T-helper 2 cell treated with Interferon-gamma antibody and Interleukin-4, amounts not matched to agents 5 μg/mL and 100 μg/mL, for 36 hours (primary cell): ENCODE measurements at regions not wholly inside any gene's neighbourhood (a gene's known extent, or its start where the extent isn't known, plus 50 kb on each side); places are given as distances from the start of the nearest gene placed in this dataset.

ENCODE experiments used
- DNase-seq: peaks from one replicate; pipeline ENCODE4 v3.0.0; 2021; ENCODE audit warnings: low spot score
- H3K27ac Mint-ChIP-seq: one replicate; pipeline ENCODE4 v1.8.0; 2021; ENCODE audit warnings: mild to moderate bottlenecking, mixed read lengths
- H3K27me3 Mint-ChIP-seq: one replicate; pipeline ENCODE4 v1.8.0; 2021; ENCODE audit warnings: low read depth, mixed read lengths
- H3K36me3 Mint-ChIP-seq: one replicate; pipeline ENCODE4 v1.8.0; 2021; ENCODE audit warnings: low read depth, mixed read lengths
- H3K4me1 Mint-ChIP-seq: one replicate; pipeline ENCODE4 v1.8.0; 2021; ENCODE audit warnings: low read depth, mixed read lengths
- H3K4me3 Mint-ChIP-seq: one replicate; pipeline ENCODE4 v1.8.0; 2022; ENCODE audit warnings: mild to moderate bottlenecking, moderate library complexity, mixed read lengths
- H3K9me3 Mint-ChIP-seq: one replicate; pipeline ENCODE4 v1.8.0; 2021; ENCODE audit warnings: mixed read lengths

DNA sequence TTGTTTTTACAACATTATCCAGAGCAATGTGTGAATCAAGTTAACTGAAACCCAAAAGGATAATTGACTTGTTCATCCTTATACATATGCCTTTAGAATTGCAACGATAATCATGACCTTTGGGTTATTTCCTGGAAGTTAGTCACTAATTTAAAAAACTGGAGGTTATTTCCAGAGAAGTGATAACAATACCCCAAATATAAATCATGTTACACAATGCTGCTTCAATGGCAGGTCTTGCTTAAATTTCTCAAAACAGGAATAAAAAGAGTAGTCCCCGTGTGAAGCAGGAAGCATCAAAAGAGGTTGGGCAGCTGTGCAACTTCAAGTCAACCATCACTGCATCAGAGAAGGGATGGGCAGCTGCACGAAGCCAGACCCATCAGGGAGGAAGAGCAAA lies 134.4 kb downstream of the EFNB2 start:
- Mint-ChIP-seq H3K36me3 (no peaks in the 10 kb centered on the region), H3K27me3 (peaks cover 3% of the 10 kb centered on the region), H3K4me1 (no peaks in the 10 kb centered on the region), H3K9me3 (no peaks in the 10 kb centered on the region), H3K4me3 (no peak overlapping the region), H3K27ac (no peak overlapping the region)
- DNase-seq = no peak

DNA sequence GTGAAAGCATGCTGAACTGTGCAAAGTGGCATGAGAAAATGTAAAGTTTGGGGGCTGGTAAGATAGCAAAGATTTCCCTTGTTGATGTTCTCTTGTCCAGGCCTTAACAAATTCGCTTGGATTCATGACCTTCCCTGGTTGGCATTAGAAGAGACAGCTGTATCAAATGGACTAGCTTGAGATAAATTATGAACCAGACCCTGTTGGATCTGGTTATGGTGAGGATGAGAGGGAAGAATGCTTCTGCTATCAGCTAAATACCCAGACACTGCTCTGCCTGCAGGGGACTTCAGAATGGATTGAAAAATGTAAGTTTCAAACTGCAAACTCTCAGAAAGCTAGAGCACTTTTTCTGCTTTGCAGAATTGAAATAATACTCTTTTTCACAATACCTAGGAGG lies 135.2 kb downstream of the EFNB2 start:
- DNase-seq = no peak
- peaks cover 3% of the 10 kb centered on the region for H3K27me3 Mint-ChIP-seq
- H3K4me1 Mint-ChIP-seq = no peaks in the 10 kb centered on the region
- no peaks in the 10 kb centered on the region for H3K9me3 Mint-ChIP-seq
- no peak overlapping the region for H3K4me3 Mint-ChIP-seq
- H3K27ac Mint-ChIP-seq = no peak overlapping the region
- H3K36me3 Mint-ChIP-seq = no peaks in the 10 kb centered on the region

- no peaks in the 10 kb centered on the region for H3K4me1 Mint-ChIP-seq
Observed at GRCh38 chr13:106398289-106398688, 137.2 kb downstream of the EFNB2 start.

DNA sequence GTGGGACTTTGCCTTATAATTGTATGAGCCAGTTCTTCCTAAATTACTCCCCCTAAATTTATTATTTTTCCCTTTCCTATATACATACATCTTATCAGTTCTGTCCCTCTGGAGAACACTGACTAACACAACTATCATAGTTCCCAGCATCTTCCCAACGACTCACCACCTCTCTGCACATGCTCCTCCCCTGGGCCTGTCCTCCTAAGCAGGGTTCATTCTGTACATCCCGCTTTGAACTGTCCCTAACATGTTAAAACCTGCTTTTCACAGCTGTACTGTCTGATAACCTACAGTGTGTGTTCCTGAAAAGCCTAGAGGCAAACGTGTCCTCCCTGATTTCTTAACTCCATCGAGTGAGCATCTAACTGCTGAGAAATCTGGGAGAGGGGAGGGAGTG lies 141.7 kb downstream of the EFNB2 start:
- Mint-ChIP-seq H3K36me3 (no peaks in the 10 kb centered on the region), H3K27me3 (no peaks in the 10 kb centered on the region), H3K27ac (no peak overlapping the region), H3K4me3 (no peak overlapping the region), H3K9me3 (no peaks in the 10 kb centered on the region), H3K4me1 (no peaks in the 10 kb centered on the region)
- DNase-seq = no peak

More at GRCh38 chr13:106398289-106398688, 137.2 kb downstream of the EFNB2 start:
- H3K27me3 Mint-ChIP-seq = peaks cover 3% of the 10 kb centered on the region
- H3K9me3 Mint-ChIP-seq = no peaks in the 10 kb centered on the region
- no peaks in the 10 kb centered on the region for H3K36me3 Mint-ChIP-seq
- no peak overlapping the region for H3K4me3 Mint-ChIP-seq
- no peak for DNase-seq
- H3K27ac Mint-ChIP-seq = no peak overlapping the region

DNA sequence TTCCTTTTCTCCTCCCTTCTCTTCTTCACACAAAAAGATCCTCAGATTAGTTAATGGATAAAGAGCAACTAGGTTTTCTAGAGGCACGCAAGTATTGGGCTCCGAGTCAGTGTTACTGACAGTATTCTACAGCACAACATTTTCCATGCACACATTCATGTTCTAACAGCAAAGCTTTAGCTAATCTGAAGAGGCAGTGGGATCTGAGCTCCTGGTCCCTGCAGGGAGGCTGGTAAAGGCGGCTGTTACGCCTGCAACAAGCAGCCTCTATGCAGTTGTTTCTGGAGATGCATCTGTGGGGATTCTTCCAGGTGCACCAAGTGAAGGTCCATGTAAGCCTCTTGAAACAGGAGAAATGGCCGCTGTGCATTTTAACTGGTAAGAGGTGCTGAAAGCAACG lies 143.8 kb downstream of the EFNB2 start:
- H3K27me3 Mint-ChIP-seq = no peaks in the 10 kb centered on the region
- no peak overlapping the region for H3K4me3 Mint-ChIP-seq
- H3K9me3 Mint-ChIP-seq = no peaks in the 10 kb centered on the region
- DNase-seq = no peak
- H3K4me1 Mint-ChIP-seq = no peaks in the 10 kb centered on the region
- H3K27ac Mint-ChIP-seq = no peak overlapping the region
- no peaks in the 10 kb centered on the region for H3K36me3 Mint-ChIP-seq

GRCh38 chr13:106391271-106391670 lies 144.2 kb downstream of the EFNB2 start:
- H3K27ac Mint-ChIP-seq = no peak overlapping the region
- no peaks in the 10 kb centered on the region for H3K9me3 Mint-ChIP-seq
- no peaks in the 10 kb centered on the region for H3K4me1 Mint-ChIP-seq
- H3K27me3 Mint-ChIP-seq = no peaks in the 10 kb centered on the region
- DNase-seq = no peak
- H3K4me3 Mint-ChIP-seq = no peak overlapping the region
- no peaks in the 10 kb centered on the region for H3K36me3 Mint-ChIP-seq

GRCh38 chr13:106390367-106390766 lies 145.1 kb downstream of the EFNB2 start:
- Mint-ChIP-seq H3K27me3 (no peaks in the 10 kb centered on the region), H3K27ac (no peak overlapping the region), H3K36me3 (no peaks in the 10 kb centered on the region), H3K9me3 (no peaks in the 10 kb centered on the region), H3K4me3 (no peak overlapping the region), H3K4me1 (no peaks in the 10 kb centered on the region)
- DNase-seq = no peak

- H3K9me3 Mint-ChIP-seq = no peaks in the 10 kb centered on the region
- no peaks in the 10 kb centered on the region for H3K4me1 Mint-ChIP-seq
- DNase-seq = no peak
- no peak overlapping the region for H3K4me3 Mint-ChIP-seq
- no peak overlapping the region for H3K27ac Mint-ChIP-seq
- H3K36me3 Mint-ChIP-seq = no peaks in the 10 kb centered on the region
- no peaks in the 10 kb centered on the region for H3K27me3 Mint-ChIP-seq
Observed at GRCh38 chr13:106385654-106386053, 149.8 kb downstream of the EFNB2 start.

DNA sequence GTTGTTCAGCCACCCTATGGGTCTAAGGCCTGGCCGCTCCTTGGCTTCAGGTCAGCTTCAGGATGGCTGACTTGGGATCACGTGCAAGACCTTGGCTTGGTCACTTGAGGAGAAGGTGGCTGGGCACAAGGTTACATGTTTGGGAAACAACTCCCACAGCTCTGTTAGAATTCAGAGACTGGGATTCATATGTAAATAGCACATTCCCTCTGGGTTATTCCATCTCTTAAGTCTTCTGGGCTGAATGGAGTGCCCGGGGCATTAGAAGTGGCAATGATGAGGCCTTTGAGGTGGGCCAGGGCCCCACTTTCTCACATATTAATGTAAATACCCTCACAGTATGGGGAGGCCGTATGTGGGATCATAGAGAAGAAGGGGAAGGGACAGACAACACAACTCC lies 150.9 kb downstream of the EFNB2 start:
- no peaks in the 10 kb centered on the region for H3K4me1 Mint-ChIP-seq

DNA sequence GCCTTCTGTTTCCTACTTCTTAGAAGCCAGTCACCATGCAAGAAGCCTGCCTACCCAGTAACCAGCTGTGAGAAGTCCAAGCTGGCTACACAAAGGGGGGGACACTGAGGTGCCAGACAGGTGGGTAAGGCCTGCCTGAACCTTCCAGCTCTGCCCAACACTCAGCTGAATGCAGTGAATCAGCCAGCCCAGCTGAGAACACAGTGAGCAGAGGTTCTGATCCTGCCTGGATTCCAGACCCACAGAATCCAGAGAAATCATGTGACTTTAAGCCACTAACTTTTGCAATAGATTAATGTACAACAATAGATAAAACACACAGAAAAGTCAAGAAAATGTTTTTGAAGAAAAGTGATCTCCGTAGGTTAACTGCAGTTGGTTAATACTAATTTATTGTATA lies 151.7 kb downstream of the EFNB2 start:
- no peak overlapping the region for H3K4me3 Mint-ChIP-seq
- no peaks in the 10 kb centered on the region for H3K9me3 Mint-ChIP-seq
- no peaks in the 10 kb centered on the region for H3K4me1 Mint-ChIP-seq
- DNase-seq = no peak
- no peaks in the 10 kb centered on the region for H3K36me3 Mint-ChIP-seq
- H3K27me3 Mint-ChIP-seq = no peaks in the 10 kb centered on the region
- H3K27ac Mint-ChIP-seq = no peak overlapping the region

More for the DNA sequence above, 150.9 kb downstream of the EFNB2 start:
- DNase-seq = no peak
- H3K9me3 Mint-ChIP-seq = no peaks in the 10 kb centered on the region
- no peaks in the 10 kb centered on the region for H3K36me3 Mint-ChIP-seq
- no peak overlapping the region for H3K27ac Mint-ChIP-seq
- no peak overlapping the region for H3K4me3 Mint-ChIP-seq
- no peaks in the 10 kb centered on the region for H3K27me3 Mint-ChIP-seq

DNA sequence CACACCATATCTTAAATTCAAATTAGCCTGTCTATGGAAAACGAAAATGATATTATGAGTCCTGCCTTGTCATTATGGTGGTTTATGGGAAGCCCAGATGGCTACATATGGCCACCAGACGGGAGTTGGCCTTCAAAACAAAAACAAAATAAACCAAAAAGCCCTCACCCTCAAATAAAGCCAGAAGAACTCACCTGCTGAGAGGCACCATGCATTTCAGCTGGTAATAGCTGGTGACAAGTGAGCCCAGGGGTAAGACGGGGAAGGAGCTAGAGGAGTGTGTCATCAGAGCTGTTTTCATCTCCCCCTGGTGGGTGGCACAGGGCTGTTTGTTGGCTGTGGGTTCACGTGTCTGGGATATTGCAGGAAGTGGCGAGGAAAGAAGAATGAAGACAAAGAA lies 152.9 kb downstream of the EFNB2 start:
- Mint-ChIP-seq H3K4me3 (no peak overlapping the region), H3K36me3 (no peaks in the 10 kb centered on the region), H3K9me3 (no peaks in the 10 kb centered on the region), H3K27me3 (no peaks in the 10 kb centered on the region), H3K4me1 (no peaks in the 10 kb centered on the region), H3K27ac (no peak overlapping the region)
- DNase-seq = no peak

DNA sequence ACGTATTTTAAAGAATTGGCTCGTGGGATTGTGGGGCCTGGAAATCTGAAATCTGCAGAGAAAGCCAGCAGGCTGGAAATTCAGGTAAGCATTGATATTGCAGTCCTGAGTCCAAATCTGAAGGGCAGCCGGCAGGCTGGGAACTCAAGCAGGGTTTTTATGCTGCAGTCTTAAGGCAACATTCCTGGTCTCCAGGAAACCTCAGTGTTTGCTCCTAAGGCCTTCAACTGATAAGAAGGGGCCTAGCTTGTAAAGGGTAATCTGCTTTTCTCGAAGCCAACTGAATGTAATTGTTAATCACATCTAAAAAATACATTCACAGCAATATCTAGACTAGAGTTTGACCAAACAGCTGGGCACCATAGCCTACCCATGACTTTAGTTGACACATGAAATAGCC lies 154.4 kb downstream of the EFNB2 start:
- no peak overlapping the region for H3K4me3 Mint-ChIP-seq
- H3K36me3 Mint-ChIP-seq = no peaks in the 10 kb centered on the region
- no peak for DNase-seq
- H3K27me3 Mint-ChIP-seq = no peaks in the 10 kb centered on the region
- no peak overlapping the region for H3K27ac Mint-ChIP-seq
- H3K9me3 Mint-ChIP-seq = no peaks in the 10 kb centered on the region
- no peaks in the 10 kb centered on the region for H3K4me1 Mint-ChIP-seq

DNA sequence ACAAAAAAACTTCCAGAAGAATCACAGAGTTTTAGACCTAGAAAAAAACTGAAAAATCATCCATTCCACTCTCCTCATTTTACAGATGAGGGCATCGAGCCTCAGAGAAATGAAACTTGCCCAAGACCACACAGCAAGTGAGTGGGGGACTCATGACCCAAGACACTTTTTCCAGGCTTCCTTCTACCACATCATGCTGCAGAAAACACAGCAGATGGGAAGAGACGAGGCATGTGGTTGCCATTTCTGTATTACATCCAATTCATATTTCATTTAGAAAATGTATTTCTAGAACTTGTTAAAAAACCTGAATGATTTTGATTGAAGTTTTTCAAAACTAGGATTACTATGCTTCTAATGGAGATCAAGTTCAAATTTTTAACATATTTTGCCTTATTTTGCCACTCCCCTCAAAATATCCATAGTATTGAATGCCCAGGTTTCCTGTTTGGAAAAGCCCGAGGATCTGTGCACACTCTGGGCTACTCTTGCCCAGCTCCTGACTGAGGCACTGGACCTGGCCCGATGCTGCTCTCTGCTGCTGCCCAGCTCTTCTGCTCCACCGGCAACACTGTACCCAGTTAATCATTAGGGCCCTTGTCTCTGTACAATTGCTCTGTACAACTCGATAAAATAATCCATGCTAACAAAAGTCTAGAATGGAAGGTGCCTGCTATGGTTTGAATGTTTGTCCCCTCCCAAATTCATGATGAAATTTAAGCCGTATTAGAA lies 157.4 kb downstream of the EFNB2 start:
- no peaks in the 10 kb centered on the region for H3K36me3 Mint-ChIP-seq

GRCh38 chr13:106377341-106377740 lies 158.1 kb downstream of the EFNB2 start:
- Mint-ChIP-seq H3K27ac (no peak overlapping the region), H3K4me3 (no peak overlapping the region), H3K27me3 (no peaks in the 10 kb centered on the region), H3K4me1 (no peaks in the 10 kb centered on the region), H3K9me3 (no peaks in the 10 kb centered on the region), H3K36me3 (no peaks in the 10 kb centered on the region)
- no peak for DNase-seq

More for the DNA sequence above, 157.4 kb downstream of the EFNB2 start:
- H3K27me3 Mint-ChIP-seq = no peaks in the 10 kb centered on the region
- no peak overlapping the region for H3K27ac Mint-ChIP-seq
- no peaks in the 10 kb centered on the region for H3K9me3 Mint-ChIP-seq
- H3K4me3 Mint-ChIP-seq = no peak overlapping the region
- DNase-seq = no peak
- H3K4me1 Mint-ChIP-seq = no peaks in the 10 kb centered on the region
